NB4 (cell line): ENCODE measurements at regions not wholly inside any gene's neighbourhood (a gene's known extent, or its start where the extent isn't known, plus 50 kb on each side); places are given as distances from the start of the nearest gene placed in this dataset.

ENCODE experiments used
- POLR2A ChIP-seq: IDR thresholded peaks from 2 replicates; pipeline ENCODE4 v1.6.1; 2011; ENCODE audit warnings: mild to moderate bottlenecking; ENCODE audit not compliant: insufficient read length; ENCODE audit errors: extremely low read depth
- TF ChIP-seq, protein P1 (sequence below): IDR thresholded peaks from one replicate; pipeline ENCODE4 v1.5.1; 2012; ENCODE audit warnings: low read depth, low read length

DNA sequence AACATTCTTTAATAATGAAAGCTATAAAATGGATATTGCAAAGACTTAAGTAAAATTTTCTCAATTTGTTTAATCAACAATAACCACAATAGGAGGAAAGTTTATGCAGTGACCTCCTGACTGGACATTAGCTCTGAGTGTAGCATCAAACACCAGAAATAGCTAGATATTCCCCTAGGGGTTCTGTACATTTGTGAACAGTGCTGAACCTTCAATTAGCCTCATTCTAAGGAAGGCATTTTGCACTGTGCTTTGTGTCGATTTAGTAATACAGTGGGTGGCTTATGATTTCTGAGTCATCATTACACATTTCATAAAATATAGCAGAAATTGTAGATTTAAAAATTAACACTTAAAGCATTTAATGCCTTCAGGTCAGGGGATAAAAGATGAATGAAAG lies 367.3 kb upstream of the PCDH15 start:
- TF ChIP-seq, protein P1, sequence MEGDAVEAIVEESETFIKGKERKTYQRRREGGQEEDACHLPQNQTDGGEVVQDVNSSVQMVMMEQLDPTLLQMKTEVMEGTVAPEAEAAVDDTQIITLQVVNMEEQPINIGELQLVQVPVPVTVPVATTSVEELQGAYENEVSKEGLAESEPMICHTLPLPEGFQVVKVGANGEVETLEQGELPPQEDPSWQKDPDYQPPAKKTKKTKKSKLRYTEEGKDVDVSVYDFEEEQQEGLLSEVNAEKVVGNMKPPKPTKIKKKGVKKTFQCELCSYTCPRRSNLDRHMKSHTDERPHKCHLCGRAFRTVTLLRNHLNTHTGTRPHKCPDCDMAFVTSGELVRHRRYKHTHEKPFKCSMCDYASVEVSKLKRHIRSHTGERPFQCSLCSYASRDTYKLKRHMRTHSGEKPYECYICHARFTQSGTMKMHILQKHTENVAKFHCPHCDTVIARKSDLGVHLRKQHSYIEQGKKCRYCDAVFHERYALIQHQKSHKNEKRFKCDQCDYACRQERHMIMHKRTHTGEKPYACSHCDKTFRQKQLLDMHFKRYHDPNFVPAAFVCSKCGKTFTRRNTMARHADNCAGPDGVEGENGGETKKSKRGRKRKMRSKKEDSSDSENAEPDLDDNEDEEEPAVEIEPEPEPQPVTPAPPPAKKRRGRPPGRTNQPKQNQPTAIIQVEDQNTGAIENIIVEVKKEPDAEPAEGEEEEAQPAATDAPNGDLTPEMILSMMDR: no peak
- TF ChIP-seq POLR2A: no peak
